ENCODE measurements at regions not wholly inside any gene's neighbourhood (a gene's known extent, or its start where the extent isn't known, plus 50 kb on each side); places are given as distances from the start of the nearest gene placed in this dataset.

- Histone ChIP-seq H3K4me3 (ENCODE audit: low read length in 3 of 3) (no peak overlapping the region), H3K27me3 (ENCODE audit: control insufficient read depth in 3 of 3, insufficient read depth in 3 of 3, low read length in 3 of 3) (no peaks in the 10 kb centered on the region), H3K27ac (ENCODE audit: low read depth, low read length) (no peak overlapping the region), H3K4me1 (ENCODE audit: control insufficient read depth in 3 of 3, insufficient read depth in 3 of 3, low read length in 3 of 3) (no peaks in the 10 kb centered on the region), H3K36me3 (ENCODE audit: control insufficient read depth in 3 of 3, insufficient read depth in 3 of 3, low read length in 3 of 3) (no peaks in the 10 kb centered on the region), H3K9me3 (ENCODE audit: control insufficient read depth in 3 of 3, low read length in 3 of 3) (no peaks in the 10 kb centered on the region), H3K9ac (ENCODE audit: low read depth in 1 of 3, low read length in 3 of 3) (no peak overlapping the region)
These were observed 107.8 kb upstream of the COL5A2 start for GRCh38 chr2:189287363-189287762.

- Histone ChIP-seq H3K36me3 (ENCODE audit: control insufficient read depth in 3 of 3, insufficient read depth in 3 of 3, low read length in 3 of 3) (no peaks in the 10 kb centered on the region), H3K27me3 (ENCODE audit: control insufficient read depth in 3 of 3, insufficient read depth in 3 of 3, low read length in 3 of 3) (no peaks in the 10 kb centered on the region), H3K4me3 (ENCODE audit: low read length in 3 of 3) (no peak overlapping the region), H3K27ac (ENCODE audit: low read depth, low read length) (no peak overlapping the region), H3K9ac (ENCODE audit: low read depth in 1 of 3, low read length in 3 of 3) (peak overlapping the region in 1 of 3 donors; percentile 14), H3K4me1 (ENCODE audit: control insufficient read depth in 3 of 3, insufficient read depth in 3 of 3, low read length in 3 of 3) (no peaks in the 10 kb centered on the region), H3K9me3 (ENCODE audit: control insufficient read depth in 3 of 3, low read length in 3 of 3) (no peaks in the 10 kb centered on the region)
These were observed 108.5 kb upstream of the COL5A2 start for GRCh38 chr2:189287982-189288521.

GRCh38 chr2:189291460-189291859 is 111.9 kb upstream of the COL5A2 start:
- no peaks in the 10 kb centered on the region for H3K36me3 ChIP-seq (ENCODE audit: control insufficient read depth in 3 of 3, insufficient read depth in 3 of 3, low read length in 3 of 3)
- H3K27ac ChIP-seq (ENCODE audit: low read depth, low read length), result no peak overlapping the region
- no peaks in the 10 kb centered on the region for H3K27me3 ChIP-seq (ENCODE audit: control insufficient read depth in 3 of 3, insufficient read depth in 3 of 3, low read length in 3 of 3)
- H3K9ac ChIP-seq (ENCODE audit: low read depth in 1 of 3, low read length in 3 of 3), result no peak overlapping the region
- no peaks in the 10 kb centered on the region for H3K4me1 ChIP-seq (ENCODE audit: control insufficient read depth in 3 of 3, insufficient read depth in 3 of 3, low read length in 3 of 3)
- H3K9me3 ChIP-seq (ENCODE audit: control insufficient read depth in 3 of 3, low read length in 3 of 3), result no peaks in the 10 kb centered on the region
- no peak overlapping the region for H3K4me3 ChIP-seq (ENCODE audit: low read length in 3 of 3)

GRCh38 chr2:189293164-189293563 is 113.6 kb upstream of the COL5A2 start:
- Histone ChIP-seq H3K27me3 (ENCODE audit: control insufficient read depth in 3 of 3, insufficient read depth in 3 of 3, low read length in 3 of 3) (no peaks in the 10 kb centered on the region), H3K4me1 (ENCODE audit: control insufficient read depth in 3 of 3, insufficient read depth in 3 of 3, low read length in 3 of 3) (no peaks in the 10 kb centered on the region), H3K4me3 (ENCODE audit: low read length in 3 of 3) (no peak overlapping the region), H3K36me3 (ENCODE audit: control insufficient read depth in 3 of 3, insufficient read depth in 3 of 3, low read length in 3 of 3) (no peaks in the 10 kb centered on the region), H3K9ac (ENCODE audit: low read depth in 1 of 3, low read length in 3 of 3) (no peak overlapping the region), H3K27ac (ENCODE audit: low read depth, low read length) (no peak overlapping the region), H3K9me3 (ENCODE audit: control insufficient read depth in 3 of 3, low read length in 3 of 3) (no peaks in the 10 kb centered on the region)

GRCh38 chr2:189297446-189297845 is 117.9 kb upstream of the COL5A2 start:
- Histone ChIP-seq H3K4me3 (ENCODE audit: low read length in 3 of 3) (no peak overlapping the region), H3K27me3 (ENCODE audit: control insufficient read depth in 3 of 3, insufficient read depth in 3 of 3, low read length in 3 of 3) (no peaks in the 10 kb centered on the region), H3K9me3 (ENCODE audit: control insufficient read depth in 3 of 3, low read length in 3 of 3) (no peaks in the 10 kb centered on the region), H3K27ac (ENCODE audit: low read depth, low read length) (no peak overlapping the region), H3K4me1 (ENCODE audit: control insufficient read depth in 3 of 3, insufficient read depth in 3 of 3, low read length in 3 of 3) (no peaks in the 10 kb centered on the region), H3K9ac (ENCODE audit: low read depth in 1 of 3, low read length in 3 of 3) (no peak overlapping the region), H3K36me3 (ENCODE audit: control insufficient read depth in 3 of 3, insufficient read depth in 3 of 3, low read length in 3 of 3) (no peaks in the 10 kb centered on the region)

- Histone ChIP-seq H3K27ac (ENCODE audit: low read depth, low read length) (no peak overlapping the region), H3K36me3 (ENCODE audit: control insufficient read depth in 3 of 3, insufficient read depth in 3 of 3, low read length in 3 of 3) (no peaks in the 10 kb centered on the region), H3K9me3 (ENCODE audit: control insufficient read depth in 3 of 3, low read length in 3 of 3) (no peaks in the 10 kb centered on the region), H3K4me1 (ENCODE audit: control insufficient read depth in 3 of 3, insufficient read depth in 3 of 3, low read length in 3 of 3) (no peaks in the 10 kb centered on the region), H3K9ac (ENCODE audit: low read depth in 1 of 3, low read length in 3 of 3) (no peak overlapping the region), H3K4me3 (ENCODE audit: low read length in 3 of 3) (no peak overlapping the region), H3K27me3 (ENCODE audit: control insufficient read depth in 3 of 3, insufficient read depth in 3 of 3, low read length in 3 of 3) (no peaks in the 10 kb centered on the region)
These were observed 118.5 kb upstream of the COL5A2 start for GRCh38 chr2:189298038-189298437.

GRCh38 chr2:189298481-189298880 is 118.9 kb upstream of the COL5A2 start:
- H3K4me3 ChIP-seq (ENCODE audit: low read length in 3 of 3), result no peak overlapping the region
- no peak overlapping the region for H3K9ac ChIP-seq (ENCODE audit: low read depth in 1 of 3, low read length in 3 of 3)

GRCh38 chr2:189299974-189300373 is 120.4 kb upstream of the COL5A2 start:
- Histone ChIP-seq H3K36me3 (ENCODE audit: control insufficient read depth in 3 of 3, insufficient read depth in 3 of 3, low read length in 3 of 3) (no peaks in the 10 kb centered on the region), H3K27ac (ENCODE audit: low read depth, low read length) (no peak overlapping the region), H3K4me1 (ENCODE audit: control insufficient read depth in 3 of 3, insufficient read depth in 3 of 3, low read length in 3 of 3) (no peaks in the 10 kb centered on the region), H3K9me3 (ENCODE audit: control insufficient read depth in 3 of 3, low read length in 3 of 3) (no peaks in the 10 kb centered on the region), H3K27me3 (ENCODE audit: control insufficient read depth in 3 of 3, insufficient read depth in 3 of 3, low read length in 3 of 3) (no peaks in the 10 kb centered on the region), H3K9ac (ENCODE audit: low read depth in 1 of 3, low read length in 3 of 3) (no peak overlapping the region), H3K4me3 (ENCODE audit: low read length in 3 of 3) (no peak overlapping the region)

More at GRCh38 chr2:189298481-189298880, 118.9 kb upstream of the COL5A2 start:
- Histone ChIP-seq H3K27me3 (ENCODE audit: control insufficient read depth in 3 of 3, insufficient read depth in 3 of 3, low read length in 3 of 3) (no peaks in the 10 kb centered on the region), H3K9me3 (ENCODE audit: control insufficient read depth in 3 of 3, low read length in 3 of 3) (no peaks in the 10 kb centered on the region), H3K36me3 (ENCODE audit: control insufficient read depth in 3 of 3, insufficient read depth in 3 of 3, low read length in 3 of 3) (no peaks in the 10 kb centered on the region), H3K4me1 (ENCODE audit: control insufficient read depth in 3 of 3, insufficient read depth in 3 of 3, low read length in 3 of 3) (no peaks in the 10 kb centered on the region), H3K27ac (ENCODE audit: low read depth, low read length) (no peak overlapping the region)

- H3K9me3 ChIP-seq (ENCODE audit: control insufficient read depth in 3 of 3, low read length in 3 of 3), result no peaks in the 10 kb centered on the region
- no peak overlapping the region for H3K4me3 ChIP-seq (ENCODE audit: low read length in 3 of 3)
- no peaks in the 10 kb centered on the region for H3K36me3 ChIP-seq (ENCODE audit: control insufficient read depth in 3 of 3, insufficient read depth in 3 of 3, low read length in 3 of 3)
- H3K9ac ChIP-seq (ENCODE audit: low read depth in 1 of 3, low read length in 3 of 3), result no peak overlapping the region
- H3K4me1 ChIP-seq (ENCODE audit: control insufficient read depth in 3 of 3, insufficient read depth in 3 of 3, low read length in 3 of 3), result no peaks in the 10 kb centered on the region
- no peak overlapping the region for H3K27ac ChIP-seq (ENCODE audit: low read depth, low read length)
- no peaks in the 10 kb centered on the region for H3K27me3 ChIP-seq (ENCODE audit: control insufficient read depth in 3 of 3, insufficient read depth in 3 of 3, low read length in 3 of 3)
These were observed 121.4 kb upstream of the COL5A2 start for GRCh38 chr2:189300916-189301315.

GRCh38 chr2:189302274-189302948 is 122.8 kb upstream of the COL5A2 start:
- no peak overlapping the region for H3K9ac ChIP-seq (ENCODE audit: low read depth in 1 of 3, low read length in 3 of 3)
- H3K4me1 ChIP-seq (ENCODE audit: control insufficient read depth in 3 of 3, insufficient read depth in 3 of 3, low read length in 3 of 3), result no peaks in the 10 kb centered on the region
- no peaks in the 10 kb centered on the region for H3K36me3 ChIP-seq (ENCODE audit: control insufficient read depth in 3 of 3, insufficient read depth in 3 of 3, low read length in 3 of 3)
- no peak overlapping the region for H3K4me3 ChIP-seq (ENCODE audit: low read length in 3 of 3)
- no peaks in the 10 kb centered on the region for H3K9me3 ChIP-seq (ENCODE audit: control insufficient read depth in 3 of 3, low read length in 3 of 3)
- H3K27me3 ChIP-seq (ENCODE audit: control insufficient read depth in 3 of 3, insufficient read depth in 3 of 3, low read length in 3 of 3), result no peaks in the 10 kb centered on the region
- no peak overlapping the region for H3K27ac ChIP-seq (ENCODE audit: low read depth, low read length)

All from skeletal muscle tissue (tissue), 3 donors.